PFSK-1 (cell line): ENCODE measurements at regions not wholly inside any gene's neighbourhood (a gene's known extent, or its start where the extent isn't known, plus 50 kb on each side); places are given as distances from the start of the nearest gene placed in this dataset.

Experiments used
- POLR2AphosphoS5 ChIP-seq: IDR thresholded peaks from 2 replicates; pipeline ENCODE4 v1.6.1; 2012; ENCODE audit warnings: low read depth, mild to moderate bottlenecking, control low read depth, low read length, moderate library complexity
- REST ChIP-seq, 2 experiments: IDR thresholded peaks; 2 replicates each; pipeline versions ENCODE4 v1.6.1 to v1.8.0; 2011 to 2012; ENCODE audit warnings: low read depth in 2 of 2, low read length in 2 of 2, control low read depth in 1 of 2, inconsistent platforms in 1 of 2, mild to moderate bottlenecking in 1 of 2, moderate library complexity in 1 of 2; ENCODE audit not compliant: insufficient read depth in 1 of 2
- SIN3A ChIP-seq: IDR thresholded peaks from 2 replicates; pipeline ENCODE4 v1.6.1; 2012; ENCODE audit warnings: mild to moderate bottlenecking, low read length, moderate library complexity, borderline replicate concordance; ENCODE audit not compliant: insufficient read depth
- TAF1 ChIP-seq: IDR thresholded peaks from 2 replicates; pipeline ENCODE4 v1.6.1; 2012; ENCODE audit warnings: low read length, control low read depth, borderline replicate concordance; ENCODE audit not compliant: insufficient read depth

- TF ChIP-seq TAF1 (no peak), SIN3A (no peak), POLR2AphosphoS5 (no peak), REST (IDR thresholded peaks at IDR 0.05; ENCODE audit: insufficient read depth in 1 of 2, low read depth in 2 of 2, low read length in 2 of 2) (no peak)
These were observed 242.7 kb upstream of the MYT1L start for GRCh38 chr2:2573658-2574293.
